WI38 (cell line): ENCODE measurements at regions not wholly inside any gene's neighbourhood (a gene's known extent, or its start where the extent isn't known, plus 50 kb on each side); places are given as distances from the start of the nearest gene placed in this dataset.

Experiments used
- H3K4me3 ChIP-seq: 2 replicates; pipeline ENCODE4 v1.5.1; 2011; ENCODE audit warnings: low read depth, mild to moderate bottlenecking, control low read depth, low read length
- TF ChIP-seq, protein P1 (sequence below): IDR thresholded peaks from 2 replicates; pipeline ENCODE4 v1.5.1; 2012; ENCODE audit warnings: low read depth, mild to moderate bottlenecking, control low read depth, low read length

GRCh38 chr3:127477396-127477795 lies 113.1 kb downstream of the TPRA1 start:
- TF ChIP-seq, protein P1, sequence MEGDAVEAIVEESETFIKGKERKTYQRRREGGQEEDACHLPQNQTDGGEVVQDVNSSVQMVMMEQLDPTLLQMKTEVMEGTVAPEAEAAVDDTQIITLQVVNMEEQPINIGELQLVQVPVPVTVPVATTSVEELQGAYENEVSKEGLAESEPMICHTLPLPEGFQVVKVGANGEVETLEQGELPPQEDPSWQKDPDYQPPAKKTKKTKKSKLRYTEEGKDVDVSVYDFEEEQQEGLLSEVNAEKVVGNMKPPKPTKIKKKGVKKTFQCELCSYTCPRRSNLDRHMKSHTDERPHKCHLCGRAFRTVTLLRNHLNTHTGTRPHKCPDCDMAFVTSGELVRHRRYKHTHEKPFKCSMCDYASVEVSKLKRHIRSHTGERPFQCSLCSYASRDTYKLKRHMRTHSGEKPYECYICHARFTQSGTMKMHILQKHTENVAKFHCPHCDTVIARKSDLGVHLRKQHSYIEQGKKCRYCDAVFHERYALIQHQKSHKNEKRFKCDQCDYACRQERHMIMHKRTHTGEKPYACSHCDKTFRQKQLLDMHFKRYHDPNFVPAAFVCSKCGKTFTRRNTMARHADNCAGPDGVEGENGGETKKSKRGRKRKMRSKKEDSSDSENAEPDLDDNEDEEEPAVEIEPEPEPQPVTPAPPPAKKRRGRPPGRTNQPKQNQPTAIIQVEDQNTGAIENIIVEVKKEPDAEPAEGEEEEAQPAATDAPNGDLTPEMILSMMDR, result no peak
- no peak overlapping the region for H3K4me3 ChIP-seq

GRCh38 chr3:127476936-127477335 lies 113.6 kb downstream of the TPRA1 start:
- TF ChIP-seq, protein P1, result no peak
- no peak overlapping the region for H3K4me3 ChIP-seq

- no peak overlapping the region for H3K4me3 ChIP-seq
- TF ChIP-seq, protein P1, result no peak
These were observed 114.4 kb downstream of the TPRA1 start for GRCh38 chr3:127475975-127476705.

- TF ChIP-seq, protein P1, result no peak
- H3K4me3 ChIP-seq, result no peak overlapping the region
These were observed 115.1 kb downstream of the TPRA1 start for GRCh38 chr3:127475391-127475790.

DNA sequence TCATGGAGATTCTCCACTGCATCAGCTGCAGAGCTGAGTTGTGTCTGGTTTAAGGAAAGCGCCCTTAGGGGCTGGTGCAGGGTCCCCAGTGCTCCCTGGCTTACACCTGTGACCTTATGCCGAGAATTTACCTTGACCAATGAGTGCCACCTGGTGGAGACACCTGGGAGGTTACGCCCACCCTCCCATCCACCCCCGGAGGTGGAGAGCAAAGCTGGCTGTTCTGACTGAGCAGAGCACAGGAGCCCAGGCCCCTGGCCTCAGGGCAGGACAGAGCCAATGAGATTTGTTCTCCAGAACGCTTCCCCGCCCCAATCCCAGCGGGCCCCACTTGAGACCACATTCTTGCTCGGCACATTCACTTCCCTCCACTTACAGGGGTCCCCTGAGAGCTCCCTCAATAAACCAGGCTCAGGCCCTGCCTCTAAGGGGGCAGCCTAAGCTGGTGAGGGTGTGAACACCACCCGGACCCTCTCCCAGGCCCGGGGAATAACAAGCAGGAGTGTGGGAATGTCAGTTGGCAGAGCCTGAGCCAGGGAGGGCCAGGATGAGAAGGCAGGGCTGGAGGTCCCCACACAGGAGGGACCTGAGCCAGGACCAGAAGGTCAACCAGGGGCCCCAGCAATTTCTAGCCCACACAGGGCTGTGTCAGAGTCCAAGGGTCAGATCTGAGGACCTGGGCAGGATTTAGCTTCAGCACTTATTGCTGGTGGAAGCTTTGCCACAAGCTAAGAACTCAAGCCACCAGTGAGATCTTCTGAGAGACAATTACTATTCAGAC lies 117.1 kb downstream of the TPRA1 start:
- TF ChIP-seq, protein P1, result no peak
- no peak overlapping the region for H3K4me3 ChIP-seq

GRCh38 chr3:127472506-127472905 lies 118.0 kb downstream of the TPRA1 start:
- TF ChIP-seq, protein P1, result no peak
- no peak overlapping the region for H3K4me3 ChIP-seq

DNA sequence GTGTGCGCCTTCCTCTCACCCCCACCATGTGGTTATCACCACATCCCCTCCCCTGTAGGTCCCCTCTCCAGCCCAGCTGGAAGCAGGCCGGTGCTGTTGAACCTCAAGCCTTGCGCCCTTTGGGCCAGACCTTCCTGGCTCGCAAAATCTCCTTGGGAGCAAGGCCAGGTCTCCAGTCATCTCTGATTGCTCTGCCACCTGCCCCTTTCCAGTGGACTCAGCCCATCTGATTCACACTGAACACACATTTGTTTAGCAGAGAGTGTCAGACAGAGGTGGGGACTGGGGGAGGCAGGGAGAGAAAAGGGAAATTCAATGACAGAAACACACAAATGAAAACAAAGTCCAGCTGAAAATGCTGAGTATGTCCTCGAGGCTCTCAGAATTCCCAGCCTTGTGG lies 119.4 kb downstream of the TPRA1 start:
- no peak overlapping the region for H3K4me3 ChIP-seq
- TF ChIP-seq, protein P1, result no peak
